GM21423 (cell line): ENCODE measurements at regions not wholly inside any gene's neighbourhood (a gene's known extent, or its start where the extent isn't known, plus 50 kb on each side); places are given as distances from the start of the nearest gene placed in this dataset.

Experiments
- ATAC-seq: cut with Tn5 transposase; IDR thresholded peaks from one replicate; pipeline ENCODE4 v1.9.1; 2021; ENCODE audit warnings: mild to moderate bottlenecking, moderate library complexity; ENCODE audit not compliant: unreplicated experiment

DNA sequence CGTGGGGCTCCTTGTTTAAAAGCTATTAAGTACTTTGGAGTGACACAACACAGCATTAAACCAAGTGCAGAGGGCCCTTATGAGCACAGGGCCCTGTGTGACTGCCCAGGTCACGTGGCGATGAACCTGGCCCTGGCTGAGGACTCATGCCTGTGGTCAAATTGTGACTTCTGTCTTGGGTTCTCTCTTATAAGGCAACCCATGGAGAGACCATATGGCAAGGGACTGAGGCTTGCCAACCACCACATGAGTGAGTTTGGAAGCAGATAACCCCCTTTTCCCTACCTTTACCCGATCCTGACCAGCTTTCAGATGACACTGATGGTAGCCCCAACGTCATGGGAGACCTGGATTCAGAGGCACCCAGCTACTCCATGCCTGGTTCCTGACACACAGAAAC lies 140.5 kb downstream of the ZBTB18 start:
- no peak for ATAC-seq

DNA sequence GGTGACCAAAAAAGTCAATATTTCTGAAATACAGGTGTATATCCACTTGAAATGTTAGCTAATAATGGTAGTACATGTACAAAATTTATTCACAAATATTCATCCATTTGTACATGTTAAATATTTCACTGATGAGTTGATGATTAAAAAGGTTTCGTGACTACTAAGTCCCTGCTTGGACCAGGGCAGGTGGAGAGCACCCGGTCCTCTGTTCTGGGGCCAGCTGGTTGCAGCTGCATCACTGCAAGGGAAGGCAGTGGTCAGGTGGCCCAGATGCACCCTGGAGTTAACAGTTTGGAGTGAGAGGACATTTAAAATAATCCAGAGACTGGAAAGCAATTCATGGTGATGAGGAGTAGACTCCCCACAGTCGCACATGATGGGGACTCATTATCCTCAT lies 141.2 kb downstream of the ZBTB18 start:
- ATAC-seq, result no peak

DNA sequence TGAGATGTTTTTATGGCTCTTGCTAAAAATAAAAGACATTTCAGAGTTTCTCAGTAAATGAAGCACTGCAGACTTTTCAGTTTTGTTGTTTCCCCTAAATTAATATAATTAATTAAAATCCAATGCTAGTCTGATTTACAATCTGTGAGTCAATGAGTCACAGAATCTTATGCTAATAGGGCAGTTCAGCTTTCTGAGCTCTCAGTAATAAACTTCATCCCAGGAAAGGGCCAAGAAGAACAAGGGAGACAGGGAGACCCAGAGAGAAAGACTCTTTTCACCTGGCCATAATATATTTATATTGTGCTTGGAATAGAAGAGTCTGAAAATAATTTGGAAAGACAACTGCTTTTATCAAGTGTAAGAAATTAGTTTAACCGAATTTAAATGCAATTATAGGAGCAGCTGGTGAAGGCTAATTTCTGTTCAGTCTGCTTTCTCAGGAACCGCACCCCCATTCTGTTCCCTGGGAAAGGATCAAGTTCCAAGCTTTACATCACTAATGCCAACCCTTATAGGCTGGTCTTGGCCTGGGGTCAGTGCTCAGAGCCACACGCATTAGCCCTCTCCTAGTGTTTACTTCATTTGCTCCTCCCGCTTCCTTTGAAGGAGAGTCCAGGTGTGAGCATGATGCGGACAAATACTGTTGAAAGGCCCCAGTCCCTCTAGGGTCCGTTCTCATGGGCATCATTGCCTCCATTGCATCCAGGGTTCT lies 145.6 kb downstream of the ZBTB18 start:
- no peak for ATAC-seq

DNA sequence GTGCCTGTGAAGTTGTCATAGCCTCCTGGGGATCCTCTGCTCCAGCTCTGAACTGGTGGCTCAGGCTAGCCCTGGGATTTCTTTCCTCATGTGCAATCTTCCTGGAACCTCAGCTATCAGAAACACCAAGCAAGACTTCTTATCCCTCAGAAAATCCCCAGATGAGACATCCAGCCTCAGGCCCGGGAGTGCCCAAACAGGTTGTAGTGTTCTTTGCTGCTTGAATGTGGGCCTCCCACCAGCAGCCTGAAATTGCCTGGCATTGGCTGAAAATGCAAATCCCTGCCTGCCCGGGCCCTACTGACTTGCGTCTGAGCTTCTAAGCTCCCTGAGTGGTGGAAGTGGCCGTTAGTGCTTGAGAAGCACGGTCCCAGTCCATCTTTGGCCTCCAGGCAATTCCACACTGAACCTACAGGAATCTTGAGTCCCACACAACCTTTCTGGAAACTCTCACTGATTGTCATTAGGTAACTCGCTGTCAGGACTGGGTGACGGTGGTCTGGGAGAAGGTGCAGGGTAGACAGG lies 146.8 kb downstream of the ZBTB18 start:
- no peak for ATAC-seq

DNA sequence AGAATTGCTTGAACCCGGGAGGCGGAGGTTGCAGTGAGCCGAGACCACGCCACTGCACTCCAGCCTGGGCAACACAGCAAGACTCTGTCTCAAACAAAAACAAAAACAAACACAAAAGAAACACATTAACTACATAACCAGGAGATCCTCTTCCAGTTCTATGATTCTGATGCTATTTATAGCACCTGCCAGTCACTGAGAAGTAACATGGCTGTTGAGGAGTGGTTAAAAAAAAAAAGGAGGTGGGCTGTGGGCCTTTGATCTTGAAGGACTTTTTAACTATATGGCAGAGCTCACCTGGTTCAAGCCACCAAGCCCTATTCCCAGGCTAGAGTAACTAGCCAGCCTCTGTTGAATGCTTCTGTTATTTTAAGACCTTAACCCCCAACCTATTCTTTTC lies 148.8 kb downstream of the ZBTB18 start:
- no peak for ATAC-seq

DNA sequence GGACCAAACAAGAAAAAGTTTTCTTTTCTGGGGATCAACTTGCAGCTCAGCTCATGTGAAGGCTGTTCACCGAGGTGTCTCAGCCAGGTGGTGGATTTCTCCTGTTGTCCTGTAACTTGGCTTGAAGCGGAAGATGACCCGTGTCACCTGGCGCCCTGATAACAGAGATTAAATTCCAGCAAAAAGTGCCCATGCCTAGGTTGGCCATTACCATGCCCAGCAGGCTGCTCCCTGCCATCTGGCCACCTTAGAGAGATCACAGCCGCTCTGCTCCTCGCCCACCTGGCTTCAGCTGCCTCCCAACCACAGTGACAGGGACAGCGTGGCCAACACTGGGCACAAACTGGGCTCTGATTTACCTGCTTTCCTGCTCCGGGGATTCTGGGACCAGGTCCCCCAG lies 149.5 kb downstream of the ZBTB18 start:
- no peak for ATAC-seq

DNA sequence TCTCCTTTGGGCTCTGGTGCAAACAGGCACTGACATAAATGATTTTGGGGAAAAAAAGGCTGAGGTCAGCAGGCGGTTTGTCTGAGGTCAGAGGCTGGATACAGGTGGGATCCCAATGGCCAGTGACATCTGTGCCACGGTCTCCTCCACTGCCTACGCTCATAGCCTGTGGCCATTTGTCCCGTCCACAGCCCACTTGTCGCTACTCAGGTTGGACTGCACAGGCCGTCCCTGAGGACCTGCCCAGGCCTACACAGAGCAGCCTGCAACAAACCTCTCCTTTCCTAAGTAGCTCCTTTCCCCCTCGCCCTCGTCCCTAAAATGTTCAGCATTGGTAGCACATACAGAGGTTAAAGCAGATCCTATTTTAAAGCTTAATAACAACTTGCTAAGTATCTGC lies 150.7 kb downstream of the ZBTB18 start:
- ATAC-seq, result no peak

DNA sequence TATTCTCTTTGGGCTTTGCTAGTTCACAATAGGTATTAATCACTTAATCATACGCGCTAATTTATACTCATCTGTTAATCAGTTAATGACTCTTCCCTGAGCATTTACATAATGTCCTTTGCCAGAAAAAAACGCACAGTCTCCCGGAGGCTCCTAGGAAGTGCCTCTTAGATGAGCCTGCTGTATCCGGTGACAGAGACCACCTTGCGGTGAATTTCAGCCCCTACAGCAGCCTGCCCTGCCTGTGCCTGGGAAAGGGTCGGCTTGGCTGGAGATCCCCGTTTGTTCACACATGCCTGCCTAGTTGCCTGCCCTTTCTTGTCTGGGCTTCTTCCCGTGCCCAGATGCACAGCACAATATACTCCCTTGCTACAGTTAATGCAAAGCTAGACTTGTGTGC lies 152.9 kb downstream of the ZBTB18 start:
- no peak for ATAC-seq

DNA sequence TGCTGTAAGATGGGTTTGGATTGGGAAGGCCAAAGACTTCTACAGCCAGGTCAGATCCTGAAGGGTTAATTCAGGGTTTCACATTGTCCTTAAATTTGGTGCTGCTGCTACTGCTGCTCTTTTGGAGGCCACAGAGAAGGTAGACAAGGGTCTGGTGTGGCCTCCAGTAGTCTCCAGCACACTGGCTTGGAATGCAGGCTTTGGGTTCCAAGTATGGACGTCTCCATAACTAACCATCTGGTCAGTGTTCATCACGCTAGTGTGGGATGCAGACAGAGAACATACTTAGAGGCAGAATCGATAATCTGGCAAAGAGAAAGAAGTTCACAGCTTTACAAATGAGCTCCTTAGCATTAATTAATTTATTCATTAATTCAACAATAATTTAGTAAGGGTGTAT lies 154.1 kb downstream of the ZBTB18 start:
- ATAC-seq, result no peak

DNA sequence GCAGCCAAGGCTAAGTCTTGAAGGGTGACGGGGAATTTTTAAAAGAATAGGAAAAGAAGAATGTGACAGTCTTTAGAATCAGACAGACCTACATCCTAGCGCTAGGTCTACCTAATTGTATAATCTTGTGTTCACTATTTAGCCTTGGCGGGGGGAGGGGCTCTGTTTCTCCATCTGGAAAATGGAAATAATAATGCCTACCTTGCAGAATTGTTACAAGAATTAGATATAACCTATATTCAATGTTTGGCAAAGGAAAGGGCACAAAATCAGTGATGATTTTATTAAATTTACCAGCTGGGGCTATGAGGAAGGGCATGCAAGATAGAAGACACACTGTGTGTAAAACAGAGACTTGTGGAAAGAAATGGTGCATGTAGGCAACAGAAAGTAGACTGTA lies 154.8 kb downstream of the ZBTB18 start:
- ATAC-seq, result no peak

DNA sequence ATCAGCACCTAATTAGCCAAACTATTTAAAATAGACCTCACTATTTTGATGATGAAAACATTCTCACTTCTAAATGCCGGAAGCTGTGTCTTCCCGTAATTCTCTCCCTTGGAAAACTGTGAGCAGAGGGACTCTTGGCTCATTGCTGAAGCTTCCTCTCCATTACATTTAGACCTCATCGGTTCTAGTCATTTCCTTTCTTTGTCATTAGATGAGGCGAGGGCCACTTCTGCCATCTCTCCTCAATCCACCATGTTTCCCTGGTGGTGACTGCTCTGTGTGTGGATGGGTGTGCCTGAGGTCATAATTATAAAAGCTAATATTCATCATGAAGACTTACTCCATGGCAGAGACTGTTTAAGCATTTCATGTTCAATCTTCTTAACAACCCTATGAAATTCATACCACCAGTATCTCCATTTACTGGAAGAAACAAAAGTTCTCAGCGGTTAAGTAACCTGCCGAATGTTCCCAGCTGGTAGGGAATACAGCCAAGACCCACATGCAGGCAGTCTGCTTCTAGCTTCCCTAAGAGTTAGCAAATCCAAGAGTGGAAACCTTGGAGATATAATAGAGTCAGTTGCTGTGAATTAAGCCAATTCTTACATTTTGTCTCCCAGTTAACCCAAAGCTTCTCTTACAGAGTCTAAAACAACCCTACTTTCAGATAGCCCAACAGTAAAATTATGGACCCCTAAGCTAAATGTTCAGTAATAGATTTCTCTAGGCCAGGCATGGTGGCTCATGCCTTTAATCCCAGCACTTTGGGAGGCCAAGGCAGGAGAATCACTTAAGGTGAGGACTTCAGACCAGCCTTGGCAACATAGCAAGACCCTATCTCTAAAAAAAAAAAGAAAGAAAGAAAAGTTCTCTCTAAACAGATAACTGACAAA lies 156.2 kb downstream of the ZBTB18 start:
- ATAC-seq, result no peak

DNA sequence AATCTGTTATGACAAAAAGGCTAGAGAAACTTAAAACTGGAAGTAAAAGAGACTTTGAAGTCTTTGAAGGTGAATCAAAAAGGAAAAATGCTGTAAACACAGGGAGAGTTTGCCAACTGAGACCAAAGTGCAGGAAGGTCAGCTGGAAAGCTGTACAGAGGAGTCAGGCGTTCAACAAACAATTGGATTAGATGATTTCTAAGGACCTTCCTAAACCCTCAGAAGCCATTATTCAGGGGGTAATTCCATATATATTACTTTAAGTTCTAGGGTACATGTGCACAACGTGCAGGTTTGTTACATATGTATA lies 156.8 kb downstream of the ZBTB18 start:
- ATAC-seq, result no peak

DNA sequence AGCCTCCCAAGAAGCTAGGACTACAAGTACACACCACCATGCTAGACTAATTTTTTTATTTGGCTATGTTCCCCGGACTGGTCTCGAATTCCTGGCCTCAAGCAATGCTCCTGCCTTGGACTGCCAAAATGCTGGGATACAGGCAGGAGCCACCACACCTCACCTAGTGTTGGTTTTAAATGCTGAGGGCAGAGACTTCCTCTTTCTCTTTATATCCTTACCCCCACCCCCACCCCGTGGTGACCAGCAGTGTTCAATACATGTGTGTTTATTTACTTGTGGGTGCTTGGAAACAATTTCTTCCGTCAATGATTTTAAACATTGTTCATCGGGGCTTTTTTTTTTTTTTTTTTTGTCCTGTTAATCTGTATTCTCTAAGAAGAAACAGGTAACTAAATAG lies 158.9 kb downstream of the ZBTB18 start:
- no peak for ATAC-seq

DNA sequence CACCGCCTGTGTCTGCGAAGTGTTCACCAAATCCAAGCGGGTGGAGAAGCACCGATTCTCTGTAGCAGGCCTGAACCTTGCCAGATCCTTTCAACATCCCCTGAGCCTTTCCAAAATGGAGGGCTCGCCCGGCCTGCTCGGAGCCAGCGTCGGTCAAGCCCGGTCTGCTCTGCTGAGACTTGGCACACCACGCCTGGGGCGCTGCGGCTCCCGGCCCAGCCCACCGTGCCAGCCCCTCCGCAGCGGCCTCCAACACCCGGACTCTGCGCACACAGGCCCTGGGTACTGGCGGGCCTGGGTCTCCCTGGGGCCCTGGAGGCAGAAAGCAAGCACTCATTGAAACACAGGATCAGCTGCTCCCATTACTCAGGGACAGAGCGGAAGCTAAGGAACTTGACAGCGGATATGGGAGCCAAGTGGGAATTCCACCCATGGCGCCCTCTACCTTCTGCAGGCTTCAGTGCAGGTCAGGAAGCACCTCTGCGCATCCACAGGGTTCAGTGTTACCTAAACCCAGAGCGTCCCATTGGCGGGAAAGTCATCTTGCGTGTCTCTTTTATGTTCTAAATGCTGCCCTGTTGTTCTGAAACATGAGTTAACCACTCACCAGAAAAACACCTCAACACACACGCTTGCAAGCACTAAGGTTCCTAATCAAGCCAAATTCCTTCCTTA lies 159.9 kb downstream of the ZBTB18 start:
- no peak for ATAC-seq

DNA sequence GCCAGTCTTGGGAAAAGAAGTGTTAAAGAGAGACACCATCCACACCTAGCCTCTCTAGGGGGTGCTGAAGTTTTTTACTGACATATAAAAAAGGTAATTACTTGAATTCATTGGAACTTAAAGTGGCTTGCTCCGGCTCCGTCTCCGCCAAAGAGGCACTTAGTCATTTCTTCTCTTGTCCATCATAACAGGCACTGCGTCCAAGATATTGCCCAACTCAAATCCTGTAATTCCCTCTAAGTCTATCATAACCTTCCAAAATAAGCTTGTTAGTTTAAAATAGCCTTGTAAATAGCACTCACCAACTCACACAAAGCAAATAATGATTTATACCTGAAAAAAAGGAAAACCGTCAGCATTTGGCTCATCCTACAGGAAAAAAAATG lies 160.5 kb downstream of the ZBTB18 start:
- no peak for ATAC-seq

DNA sequence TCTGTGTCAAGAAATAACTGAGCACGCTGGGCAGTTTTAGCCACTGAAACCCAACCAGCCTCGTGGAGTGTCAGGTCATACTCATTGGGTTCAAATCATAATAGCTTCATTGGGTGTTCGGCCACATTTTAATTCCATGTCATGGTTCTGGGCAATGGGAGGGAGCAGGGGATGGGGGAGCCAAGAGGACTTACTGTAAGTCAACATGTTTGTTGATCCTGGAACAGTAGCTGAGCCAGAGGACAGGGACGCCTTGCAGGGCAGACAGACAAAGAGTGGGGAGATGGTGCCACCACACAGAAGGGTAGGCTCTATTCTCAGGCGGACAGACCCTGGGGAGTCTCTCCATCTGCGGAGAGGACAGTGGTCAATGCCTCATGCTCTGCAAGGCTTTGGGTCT lies 161.1 kb downstream of the ZBTB18 start:
- no peak for ATAC-seq

DNA sequence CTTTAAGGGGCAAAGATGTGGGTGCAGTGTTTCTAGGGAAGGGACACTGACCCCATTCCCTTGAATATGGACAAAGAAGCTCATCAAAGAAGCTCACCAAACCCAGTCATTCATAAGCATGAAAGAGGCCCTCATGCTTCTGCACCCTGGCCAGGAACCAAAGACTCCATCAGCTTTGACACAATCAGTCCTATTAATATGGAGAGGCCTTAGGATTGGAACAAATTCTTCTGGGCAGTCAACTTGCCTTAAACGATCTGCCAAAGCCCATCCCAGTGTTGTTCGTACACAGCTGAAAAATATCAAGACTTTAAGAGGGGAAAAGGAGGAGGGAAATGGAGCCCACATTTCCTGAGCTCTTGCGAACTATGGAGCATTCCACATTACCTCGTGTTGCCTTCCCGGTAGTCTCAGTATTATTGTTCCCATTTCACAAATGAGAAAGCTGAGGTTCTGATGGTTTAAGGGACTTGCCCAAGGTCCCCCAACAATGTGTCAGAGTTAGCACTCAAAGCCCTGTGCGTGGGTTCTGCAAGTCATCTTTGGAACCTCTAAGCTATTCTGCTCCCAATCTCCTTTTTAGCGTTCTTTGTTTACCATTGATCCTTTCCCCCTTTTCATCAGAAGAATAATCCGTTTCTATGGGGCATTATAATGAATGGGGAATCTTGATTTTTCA lies 161.9 kb downstream of the ZBTB18 start:
- ATAC-seq, result no peak

DNA sequence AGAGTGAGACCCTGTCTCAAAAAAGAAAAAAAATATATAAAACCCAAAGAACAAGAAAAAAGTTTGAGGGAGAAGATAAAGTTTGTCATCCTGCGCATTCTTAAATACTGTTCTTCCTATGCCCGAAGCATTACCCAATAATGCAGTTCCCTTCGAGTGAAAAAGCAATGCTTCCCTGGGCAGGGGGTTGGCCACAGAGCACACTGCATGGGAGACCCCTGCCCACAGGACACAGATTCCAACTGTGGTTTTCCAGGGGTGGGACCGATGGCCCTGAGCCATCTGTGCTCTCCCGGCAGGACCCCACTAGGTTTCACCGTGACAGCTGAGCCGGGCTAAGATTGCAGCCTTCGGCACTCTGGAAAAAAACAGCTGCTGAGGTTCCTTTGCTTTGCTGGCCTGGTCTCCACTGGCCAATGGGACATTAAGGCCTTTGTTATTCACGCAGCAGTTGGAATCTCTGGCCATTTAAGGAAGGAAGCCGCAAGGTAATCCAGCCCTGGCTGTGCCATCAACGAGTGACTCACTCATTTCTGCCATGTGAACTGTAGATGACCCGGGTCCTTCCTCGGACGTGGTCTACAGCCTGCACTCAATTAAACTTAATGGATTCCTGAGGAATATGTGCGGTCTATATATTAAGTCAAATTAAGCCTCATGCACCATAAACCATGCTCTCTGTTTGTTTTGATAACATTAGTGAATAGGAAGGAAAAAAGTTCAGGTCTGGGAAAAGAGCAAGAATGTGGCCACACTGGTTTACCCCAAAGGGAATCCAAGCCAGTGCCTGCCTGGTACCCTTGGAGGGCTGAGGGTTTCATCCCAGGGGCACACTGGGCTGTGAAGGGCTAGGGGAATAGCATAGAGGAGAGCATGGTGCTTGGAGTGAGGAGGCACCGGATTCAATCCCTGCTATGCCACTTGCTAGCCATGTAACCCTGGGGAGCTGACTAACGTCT lies 163.2 kb downstream of the ZBTB18 start:
- ATAC-seq, result no peak

DNA sequence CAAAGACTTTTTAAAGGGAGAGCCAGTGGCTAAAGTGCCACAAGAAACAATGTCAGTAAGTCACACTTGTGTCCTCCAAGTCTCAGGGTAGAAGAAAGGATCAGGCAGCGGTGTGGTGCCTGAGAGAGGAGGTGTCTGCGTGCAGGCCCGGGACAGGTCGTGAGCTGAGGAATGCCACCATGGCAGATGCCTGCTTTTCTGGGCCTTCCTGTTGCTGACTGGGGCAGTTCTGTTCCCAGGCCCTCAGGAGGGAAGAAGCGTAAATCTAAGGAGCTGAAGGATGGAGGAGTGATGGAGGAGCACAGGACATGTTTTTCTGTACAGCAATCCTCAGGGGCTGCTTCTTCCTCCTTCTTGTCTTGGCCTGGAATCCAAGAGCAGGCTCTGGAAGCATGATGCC lies 165.8 kb downstream of the ZBTB18 start:
- no peak for ATAC-seq

DNA sequence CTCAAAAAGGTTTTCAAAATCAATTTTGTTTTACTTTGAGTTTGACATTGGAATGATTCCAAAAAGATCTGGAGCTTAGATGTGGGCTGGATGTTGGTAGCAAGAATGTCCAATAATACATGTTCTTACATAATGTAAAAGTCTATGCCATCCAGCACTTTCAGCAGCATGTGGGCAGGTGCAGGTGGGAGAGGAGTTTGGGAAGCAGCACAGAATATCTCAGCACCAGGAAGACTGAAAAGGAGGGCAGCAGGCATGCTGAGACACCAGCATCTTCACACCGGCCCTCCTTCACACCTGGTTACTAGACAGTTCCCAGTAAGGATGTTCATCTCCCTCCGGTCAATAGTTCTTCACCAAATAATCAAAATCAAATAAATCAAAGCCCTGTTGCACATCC lies 166.6 kb downstream of the ZBTB18 start:
- no peak for ATAC-seq
